HepG2 (cell line): ENCODE measurements at regions not wholly inside any gene's neighbourhood (a gene's known extent, or its start where the extent isn't known, plus 50 kb on each side); places are given as distances from the start of the nearest gene placed in this dataset.

Experiments used
- ATAC-seq: fragments of 200-7000 bp; cut with Tn5 transposase; 3 replicates; pipeline ENCODE4 v1.9.1; 2020; ENCODE audit warnings: mild to moderate bottlenecking, moderate library complexity
- BruUV-seq: library from RNA; stranded (reverse); fragments of 400-500 nt; replicated peaks from 2 replicates; lab custom pipeline; 2021; lab: Mats Ljungman, UMichigan
- CTCF ChIA-PET: fragments of 300-600 bp; formaldehyde crosslinking; extraction: SDS; loops from one replicate; lab custom pipeline; 2021; ENCODE audit warnings: low total read pairs, inconsistent platforms, low intra/inter-chr PET ratio; lab: Yijun Ruan, JAX
- POLR2A ChIA-PET: fragments of 350-600 bp; sonication (Branson Sonifier 250); formaldehyde crosslinking; loops from one replicate; lab custom pipeline; 2020; ENCODE audit warnings: antibody characterized with exemption, inconsistent platforms; lab: Yijun Ruan, JAX
- DNase-seq: peaks from one replicate; pipeline ENCODE4 v3.0.0-alpha.2; 2015; ENCODE audit warnings: low spot score
- FAIRE-seq: peaks from 3 replicates; lab custom pipeline; 2011; peaks lifted over from hg19 to GRCh38; lab: Jason Lieb, UNC
- H2AFZ ChIP-seq: one replicate; pipeline ENCODE4 v1.6.1; 2011; ENCODE audit warnings: low read length, inconsistent platforms
- H3K27ac ChIP-seq: fragments of 300-600 bp; 3 replicates; pipeline ENCODE4 v1.8.0; 2011; ENCODE audit warnings: mixed run types, mild to moderate bottlenecking, mixed read lengths, low read length, inconsistent platforms; ENCODE audit not compliant: insufficient read depth; ENCODE audit errors: extremely low read length
- H3K27me3 ChIP-seq, 2 experiments: fragments of 200-600 bp in 1 of 2; 2 replicates in 1 of 2; 3 replicates in 1 of 2; pipeline versions ENCODE4 v1.6.0 to v1.8.0; 2011; ENCODE audit warnings: low read length in 2 of 2, mild to moderate bottlenecking in 2 of 2, moderate library complexity in 2 of 2, inconsistent platforms in 1 of 2; ENCODE audit not compliant: insufficient read depth in 2 of 2, control insufficient read depth in 1 of 2
- H3K36me3 ChIP-seq, 2 experiments: fragments of 200-600 bp in 1 of 2; replicated peaks in 1 of 2; 2 replicates in 1 of 2; 3 replicates in 1 of 2; pipeline versions ENCODE4 v1.5.1 to v1.8.0; 2011; ENCODE audit warnings: low read length in 2 of 2, inconsistent platforms in 1 of 2; ENCODE audit not compliant: insufficient read depth in 2 of 2, control insufficient read depth in 1 of 2
- H3K4me1 ChIP-seq: 2 replicates; pipeline ENCODE4 v1.5.1; 2012; ENCODE audit warnings: low read length, inconsistent platforms; ENCODE audit not compliant: insufficient read depth
- H3K4me2 ChIP-seq: 2 replicates; pipeline ENCODE4 v1.6.0; 2011; ENCODE audit warnings: low read depth, low read length, inconsistent platforms
- H3K4me3 ChIP-seq, 3 experiments: fragments of 200-600 bp in 1 of 3; sonication (generic), shearing (Covaris generic) in 1 of 3; replicated peaks in 1 of 3; 2 replicates each; pipeline ENCODE4 v1.5.1; 2011 to 2016; ENCODE audit warnings: low read length in 3 of 3, inconsistent platforms in 2 of 3, low read depth in 2 of 3, mild to moderate bottlenecking in 2 of 3, control low read depth in 1 of 3, mixed read lengths in 1 of 3; ENCODE audit not compliant: insufficient read depth in 1 of 3
- H3K79me2 ChIP-seq: one replicate; pipeline ENCODE4 v1.6.1; 2011; ENCODE audit warnings: low read length, inconsistent platforms; ENCODE audit not compliant: insufficient read depth
- H3K9ac ChIP-seq: 2 replicates; pipeline ENCODE4 v1.6.0; 2011; ENCODE audit warnings: mild to moderate bottlenecking, low read depth, low read length, inconsistent platforms; ENCODE audit not compliant: insufficient read depth
- H3K9me3 ChIP-seq: 2 replicates; pipeline ENCODE4 v1.5.1; 2012; ENCODE audit warnings: mild to moderate bottlenecking, low read length
- H4K20me1 ChIP-seq: 2 replicates; pipeline ENCODE4 v1.6.0; 2011; ENCODE audit warnings: inconsistent platforms, mild to moderate bottlenecking, low read length, moderate library complexity; ENCODE audit not compliant: insufficient read depth
- CEBPB ChIP-seq: IDR thresholded peaks from 2 replicates; pipeline ENCODE4 v1.6.1; 2011; ENCODE audit warnings: low read depth, low read length, improper control_type of control experiment, borderline replicate concordance
- CEBPG ChIP-seq: IDR thresholded peaks from 2 replicates; pipeline ENCODE4 v1.6.1; 2016
- MBD4 ChIP-seq: IDR thresholded peaks from 2 replicates; pipeline ENCODE4 v1.6.1; 2012; ENCODE audit warnings: low read length, inconsistent platforms, borderline replicate concordance
- TMF1 ChIP-seq: sonication (generic); formaldehyde crosslinking; IDR thresholded peaks from 2 replicates; pipeline ENCODE4 v1.8.1; 2022; ENCODE audit warnings: low read depth, missing genetic modification reagents
- ZNF33A ChIP-seq: sonication (generic); formaldehyde crosslinking; IDR thresholded peaks from 2 replicates; pipeline ENCODE4 v1.5.1; 2020; ENCODE audit warnings: missing genetic modification reagents, mild to moderate bottlenecking, moderate library complexity, borderline replicate concordance
- ZNF770 ChIP-seq: sonication (generic); formaldehyde crosslinking; IDR thresholded peaks from 2 replicates; pipeline ENCODE4 v1.5.0; 2020; ENCODE audit warnings: mild to moderate bottlenecking, missing genetic modification reagents
- ZNF790 ChIP-seq: sonication (generic); formaldehyde crosslinking; IDR thresholded peaks from 2 replicates; pipeline ENCODE4 v1.8.0; 2022; ENCODE audit warnings: missing genetic modification reagents, mild to moderate bottlenecking, borderline replicate concordance
- ZNF850 ChIP-seq: sonication (generic); formaldehyde crosslinking; conservative IDR thresholded peaks from 2 replicates; pipeline ENCODE4 v1.9.0; 2021; ENCODE audit warnings: mild to moderate bottlenecking, missing genetic modification reagents
- in situ Hi-C: cut with HindIII; loops from 2 replicates; pipeline ENCODE4 v1.10.0; 2017; ENCODE audit warnings: low pct_unique_long_range_greater_than_20kb; ENCODE audit not compliant: extremely low pct_ligation_motif_present
- intact Hi-C: fragments of 100-400 bp; cut with micrococcal nuclease; formaldehyde crosslinking; loops from one replicate; pipeline ENCODE4 v1.10.0; 2022; ENCODE audit not compliant: unreplicated experiment
- TF ChIP-seq, protein P1 (sequence below): sonication (generic); formaldehyde crosslinking; IDR thresholded peaks from 2 replicates; pipeline ENCODE4 v1.4.0; 2020; ENCODE audit warnings: mild to moderate bottlenecking, low read depth, missing genetic modification reagents
- TF ChIP-seq, protein P2 (sequence below): sonication (generic); formaldehyde crosslinking; IDR thresholded peaks from 2 replicates; pipeline ENCODE4 v1.5.1; 2020; ENCODE audit warnings: mild to moderate bottlenecking, missing genetic modification reagents, moderate library complexity

- TF ChIP-seq CEBPB = no peak
These were observed 75.4 kb upstream of the LRRC7 start (continued) for GRCh38 chr1:69492286-69492685.

- in situ Hi-C loops = no loop called here
- Histone ChIP-seq H3K4me3 (no peak overlapping the region), H3K36me3 (no peaks in the 10 kb centered on the region), H3K27ac (no peak overlapping the region), H3K27me3 (no peaks in the 10 kb centered on the region; a peak in 1 of 5 replicates), H3K79me2 (no peaks in the 10 kb centered on the region), H4K20me1 (no peaks in the 10 kb centered on the region), H3K4me2 (no peak overlapping the region), H3K9me3 (peaks cover 48% of the 10 kb centered on the region), H3K4me1 (no peaks in the 10 kb centered on the region), H2AFZ (no peak overlapping the region), H3K9ac (no peak overlapping the region)
- BruUV-seq = no TSS peak
- ChIA-PET CTCF (no interaction called here), POLR2A (no interaction called here)
- TF ChIP-seq MBD4 (no peak), TMF1 (no peak), ZNF850 (CRISPR knock-in tag) (no peak), ZNF33A (CRISPR knock-in tag) (no peak), ZNF790 (CRISPR knock-in tag) (no peak), ZNF770 (CRISPR knock-in tag) (no peak), CEBPG (no peak)
- TF ChIP-seq, protein P1, sequence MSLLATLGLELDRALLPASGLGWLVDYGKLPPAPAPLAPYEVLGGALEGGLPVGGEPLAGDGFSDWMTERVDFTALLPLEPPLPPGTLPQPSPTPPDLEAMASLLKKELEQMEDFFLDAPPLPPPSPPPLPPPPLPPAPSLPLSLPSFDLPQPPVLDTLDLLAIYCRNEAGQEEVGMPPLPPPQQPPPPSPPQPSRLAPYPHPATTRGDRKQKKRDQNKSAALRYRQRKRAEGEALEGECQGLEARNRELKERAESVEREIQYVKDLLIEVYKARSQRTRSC (CRISPR knock-in tag) = no peak
- TF ChIP-seq, protein P2, sequence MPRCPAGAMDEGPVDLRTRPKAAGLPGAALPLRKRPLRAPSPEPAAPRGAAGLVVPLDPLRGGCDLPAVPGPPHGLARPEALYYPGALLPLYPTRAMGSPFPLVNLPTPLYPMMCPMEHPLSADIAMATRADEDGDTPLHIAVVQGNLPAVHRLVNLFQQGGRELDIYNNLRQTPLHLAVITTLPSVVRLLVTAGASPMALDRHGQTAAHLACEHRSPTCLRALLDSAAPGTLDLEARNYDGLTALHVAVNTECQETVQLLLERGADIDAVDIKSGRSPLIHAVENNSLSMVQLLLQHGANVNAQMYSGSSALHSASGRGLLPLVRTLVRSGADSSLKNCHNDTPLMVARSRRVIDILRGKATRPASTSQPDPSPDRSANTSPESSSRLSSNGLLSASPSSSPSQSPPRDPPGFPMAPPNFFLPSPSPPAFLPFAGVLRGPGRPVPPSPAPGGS (CRISPR knock-in tag) = no peak
- DNase-seq (no peak), FAIRE-seq (no peak), ATAC-seq (no peak)
- intact Hi-C loops = no loop called here
These were observed 73.5 kb upstream of the LRRC7 start for GRCh38 chr1:69494221-69494620.
